Activated CD4-positive, alpha-beta T cell treated with anti-CD3 and anti-CD28 coated beads for 36 hours (primary cell): ENCODE measurements at regions not wholly inside any gene's neighbourhood (a gene's known extent, or its start where the extent isn't known, plus 50 kb on each side); places are given as distances from the start of the nearest gene placed in this dataset.

Source experiments
- ATAC-seq: fragments of 200-7000 bp; cut with Tn5 transposase; one replicate; pipeline ENCODE4 v1.10.0; 2021; ENCODE audit warnings: mild to moderate bottlenecking, moderate library complexity
- CTCF ChIA-PET: fragments of 350-600 bp; sonication (Branson Sonifier 250); formaldehyde crosslinking; loops from one replicate; lab custom pipeline; 2021; ENCODE audit warnings: antibody characterized with exemption; lab: Charles Lee
- POLR2A ChIA-PET: fragments of 350-600 bp; sonication (Branson Sonifier 250); formaldehyde crosslinking; loops from one replicate; lab custom pipeline; 2021; ENCODE audit warnings: antibody characterized with exemption, inconsistent platforms; lab: Charles Lee
- DNase-seq: peaks from one replicate; pipeline ENCODE4 v3.0.0-alpha.2; 2020
- H3K27ac Mint-ChIP-seq: one replicate; pipeline ENCODE4 v1.8.0; 2021; ENCODE audit warnings: mixed read lengths
- H3K27me3 Mint-ChIP-seq: one replicate; pipeline ENCODE4 v1.8.0; 2021; ENCODE audit warnings: mixed read lengths
- H3K36me3 Mint-ChIP-seq: one replicate; pipeline ENCODE4 v1.8.0; 2021; ENCODE audit warnings: low read depth, mixed read lengths
- H3K4me1 Mint-ChIP-seq: one replicate; pipeline ENCODE4 v1.8.0; 2021; ENCODE audit warnings: mixed read lengths
- H3K4me3 Mint-ChIP-seq: one replicate; pipeline ENCODE4 v1.8.0; 2021; ENCODE audit warnings: mild to moderate bottlenecking, moderate library complexity, mixed read lengths
- H3K9me3 Mint-ChIP-seq: one replicate; pipeline ENCODE4 v1.8.0; 2021; ENCODE audit warnings: low read depth, mixed read lengths
- intact Hi-C, 2 experiments: fragments of 100-400 bp; cut with DNase I in 1 of 2; cut with micrococcal nuclease in 1 of 2; formaldehyde crosslinking; loops; one replicate each; pipeline versions ENCODE4 v1.14.2 to v1.15.1; 2022 to 2024; cut with DNase I, micrococcal nuclease

GRCh38 chr20:50429412-50429811, 80.8 kb upstream of the PTPN1 start:
- no peak overlapping the region for H3K4me3 Mint-ChIP-seq
- no peaks in the 10 kb centered on the region for H3K4me1 Mint-ChIP-seq
- intact Hi-C loops, result no loop called here
- ATAC-seq (no peak), DNase-seq (no peak)
- ChIA-PET POLR2A (interaction anchor here (0.5 kb wide), 1 partner anchor 231 kb away, joined by 3 read pairs; no protein-coding TSS in a partner anchor), CTCF (interaction anchor here (0.8 kb wide), 1 partner anchor 36 kb away, joined by 3 read pairs; no protein-coding TSS in a partner anchor)
- no peaks in the 10 kb centered on the region for H3K36me3 Mint-ChIP-seq
- no peaks in the 10 kb centered on the region for H3K9me3 Mint-ChIP-seq
- peaks cover 3% of the 10 kb centered on the region for H3K27me3 Mint-ChIP-seq
- H3K27ac Mint-ChIP-seq, result no peak overlapping the region

- Mint-ChIP-seq H3K36me3 (no peaks in the 10 kb centered on the region), H3K4me1 (no peaks in the 10 kb centered on the region), H3K4me3 (no peak overlapping the region), H3K27me3 (peaks cover 3% of the 10 kb centered on the region), H3K9me3 (no peaks in the 10 kb centered on the region), H3K27ac (no peak overlapping the region)
- DNase-seq (no peak), ATAC-seq (no peak)
- ChIA-PET CTCF (no interaction called here), POLR2A (no interaction called here)
- intact Hi-C loops, result no loop called here
These were observed 79.1 kb upstream of the PTPN1 start for GRCh38 chr20:50431066-50431450.

- intact Hi-C loops, result no loop called here
- Mint-ChIP-seq H3K9me3 (no peaks in the 10 kb centered on the region), H3K4me3 (no peak overlapping the region), H3K27ac (no peak overlapping the region), H3K4me1 (no peaks in the 10 kb centered on the region), H3K36me3 (no peaks in the 10 kb centered on the region), H3K27me3 (no peaks in the 10 kb centered on the region)
- ChIA-PET CTCF (interaction anchor here (0.6 to 1.6 kb wide), 3 partner anchors 10 to 287 kb away, joined by 3 to 4 read pairs (median 4); no protein-coding TSS in a partner anchor), POLR2A (no interaction called here)
- ATAC-seq, result no peak
- DNase-seq, result no peak
These were observed 77.0 kb upstream of the PTPN1 start for GRCh38 chr20:50433001-50433761.

- Mint-ChIP-seq H3K4me1 (peaks cover 2% of the 10 kb centered on the region), H3K9me3 (no peaks in the 10 kb centered on the region), H3K36me3 (no peaks in the 10 kb centered on the region), H3K4me3 (no peak overlapping the region), H3K27me3 (no peaks in the 10 kb centered on the region), H3K27ac (no peak overlapping the region)
- CTCF ChIA-PET, result interaction anchor here (0.6 kb wide), 1 partner anchor 138 kb away, joined by 3 read pairs; no protein-coding TSS in a partner anchor
- ATAC-seq (no peak), DNase-seq (no peak)
- POLR2A ChIA-PET, result interaction anchor here (0.6 kb wide), 1 partner anchor 295 kb away, joined by 5 read pairs; no protein-coding TSS in a partner anchor
- intact Hi-C loops, result no loop called here
These were observed 75.9 kb upstream of the PTPN1 start for GRCh38 chr20:50434321-50434652.

GRCh38 chr20:50434653-50435396, 75.4 kb upstream of the PTPN1 start:
- H3K4me1 Mint-ChIP-seq, result peaks cover 8% of the 10 kb centered on the region
- no peaks in the 10 kb centered on the region for H3K27me3 Mint-ChIP-seq
- ATAC-seq, result no peak
- no peak overlapping the region for H3K27ac Mint-ChIP-seq
- ChIA-PET POLR2A (interaction anchor here (0.6 kb wide), 1 partner anchor 296 kb away, joined by 5 read pairs; no protein-coding TSS in a partner anchor), CTCF (interaction anchor here (0.5 to 1.0 kb wide), 3 partner anchors 269 to 1178 kb away, joined by 3 read pairs; no protein-coding TSS in a partner anchor)
- no peak for DNase-seq
- intact Hi-C loops, result no loop called here
- no peaks in the 10 kb centered on the region for H3K36me3 Mint-ChIP-seq
- H3K4me3 Mint-ChIP-seq, result no peak overlapping the region
- H3K9me3 Mint-ChIP-seq, result no peaks in the 10 kb centered on the region

- CTCF ChIA-PET, result interaction anchor here (0.5 to 1.0 kb wide), 3 partner anchors 269 to 1177 kb away, joined by 3 read pairs; no protein-coding TSS in a partner anchor
These were observed 74.7 kb upstream of the PTPN1 start for GRCh38 chr20:50435397-50436051.

GRCh38 chr20:50436052-50436656, 74.0 kb upstream of the PTPN1 start:
- POLR2A ChIA-PET, result no interaction called here
- H3K27me3 Mint-ChIP-seq, result no peaks in the 10 kb centered on the region
- H3K27ac Mint-ChIP-seq, result no peak overlapping the region
- no peak overlapping the region for H3K4me3 Mint-ChIP-seq
- intact Hi-C loops, result no loop called here
- CTCF ChIA-PET, result no interaction called here
- H3K36me3 Mint-ChIP-seq, result no peaks in the 10 kb centered on the region
- no peaks in the 10 kb centered on the region for H3K9me3 Mint-ChIP-seq
- H3K4me1 Mint-ChIP-seq, result peaks cover 21% of the 10 kb centered on the region
- DNase-seq (no peak), ATAC-seq (no peak)

More at GRCh38 chr20:50435397-50436051, 74.7 kb upstream of the PTPN1 start:
- POLR2A ChIA-PET, result no interaction called here
- Mint-ChIP-seq H3K27ac (no peak overlapping the region), H3K27me3 (no peaks in the 10 kb centered on the region), H3K4me3 (no peak overlapping the region), H3K4me1 (peaks cover 15% of the 10 kb centered on the region), H3K36me3 (no peaks in the 10 kb centered on the region), H3K9me3 (no peaks in the 10 kb centered on the region)
- intact Hi-C loops, result no loop called here
- ATAC-seq, result no peak
- no peak for DNase-seq

GRCh38 chr20:50436696-50437095, 73.5 kb upstream of the PTPN1 start:
- Mint-ChIP-seq H3K36me3 (no peaks in the 10 kb centered on the region), H3K4me3 (no peak overlapping the region), H3K9me3 (no peaks in the 10 kb centered on the region), H3K4me1 (peaks cover 26% of the 10 kb centered on the region), H3K27ac (no peak overlapping the region), H3K27me3 (peaks cover 2% of the 10 kb centered on the region)
- POLR2A ChIA-PET, result no interaction called here
- intact Hi-C loops, result no loop called here
- CTCF ChIA-PET, result no interaction called here
- DNase-seq, result no peak
- ATAC-seq, result no peak

GRCh38 chr20:50438986-50439407, 71.2 kb upstream of the PTPN1 start:
- Mint-ChIP-seq H3K27me3 (peaks cover 2% of the 10 kb centered on the region), H3K27ac (no peak overlapping the region), H3K36me3 (no peaks in the 10 kb centered on the region), H3K9me3 (no peaks in the 10 kb centered on the region), H3K4me1 (peaks cover 28% of the 10 kb centered on the region), H3K4me3 (no peak overlapping the region)
- peak; percentile 49 for DNase-seq
- ChIA-PET POLR2A (interaction anchor here (0.7 kb wide), 1 partner anchor 248 kb away, joined by 3 read pairs; the partner anchor contains the start of gene CEBPB), CTCF (interaction anchor here (0.9 to 1.3 kb wide), 2 partner anchors 25 to 251 kb away, joined by 3 to 4 read pairs; no protein-coding TSS in a partner anchor)
- intact Hi-C loops, result no loop called here
- ATAC-seq, result peak; percentile 52

GRCh38 chr20:50439539-50440453, 70.4 kb upstream of the PTPN1 start:
- CTCF ChIA-PET, result interaction anchor here (0.8 to 1.3 kb wide), 3 partner anchors 14 to 252 kb away, joined by 3 to 4 read pairs (median 3); no protein-coding TSS in a partner anchor
- Mint-ChIP-seq H3K4me3 (no peak overlapping the region), H3K27ac (peak overlapping the region; percentile 64), H3K9me3 (no peaks in the 10 kb centered on the region), H3K27me3 (peaks cover 2% of the 10 kb centered on the region), H3K4me1 (peaks cover 28% of the 10 kb centered on the region), H3K36me3 (no peaks in the 10 kb centered on the region)
- DNase-seq (no peak), ATAC-seq (no peak)
- intact Hi-C loops, result loop anchor here in 1 of 2 experiments (1.0 kb wide), 1 partner anchor 101 kb away; no protein-coding TSS in a partner anchor
- POLR2A ChIA-PET, result no interaction called here
